HEK293 (cell line): ENCODE measurements at regions not wholly inside any gene's neighbourhood (a gene's known extent, or its start where the extent isn't known, plus 50 kb on each side); places are given as distances from the start of the nearest gene placed in this dataset.

Source experiments
- CTCF ChIA-PET: fragments of 350-600 bp; formaldehyde crosslinking; extraction: SDS; loops from one replicate; lab custom pipeline; 2021; ENCODE audit warnings: antibody characterized with exemption; lab: Yijun Ruan, JAX
- POLR2A ChIA-PET: fragments of 300-600 bp; formaldehyde crosslinking; extraction: SDS; loops from one replicate; lab custom pipeline; 2020; ENCODE audit warnings: antibody characterized with exemption, inconsistent platforms; lab: Yijun Ruan, JAX
- H3K27ac ChIP-seq: fragments of 200-500 bp; sonication (Bioruptor generic); 2 replicates; pipeline ENCODE4 v1.5.1; 2014; ENCODE audit warnings: low read depth, low read length, control low read depth, inconsistent platforms; ENCODE audit errors: extremely low read depth
- H3K36me3 ChIP-seq, 2 experiments: fragments of 200-500 bp in 1 of 2; sonication (Bioruptor generic) in 1 of 2; 1 replicate in 1 of 2; 2 replicates in 1 of 2; pipeline ENCODE4 v1.5.1; 2014 to 2017; ENCODE audit warnings: inconsistent platforms in 2 of 2, low read length in 2 of 2; ENCODE audit not compliant: control insufficient read depth in 2 of 2, insufficient read depth in 1 of 2
- H3K4me1 ChIP-seq: fragments of 200-500 bp; sonication (Bioruptor generic); 2 replicates; pipeline ENCODE4 v1.5.1; 2014; ENCODE audit warnings: mild to moderate bottlenecking, low read length, inconsistent platforms; ENCODE audit not compliant: control insufficient read depth, insufficient read depth
- H3K4me3 ChIP-seq: 2 replicates; pipeline ENCODE4 v1.5.1; 2011; ENCODE audit warnings: low read depth, mild to moderate bottlenecking, control low read depth, low read length, moderate library complexity
- H3K9me3 ChIP-seq: fragments of 200-500 bp; sonication (Bioruptor generic); 2 replicates; pipeline ENCODE4 v1.5.1; 2014; ENCODE audit warnings: low read depth, low read length, inconsistent platforms; ENCODE audit not compliant: control insufficient read depth, insufficient read depth
- FEZF1 ChIP-seq: fragments of 450-650 bp; formaldehyde crosslinking; IDR thresholded peaks from 2 replicates; pipeline ENCODE4 v1.5.1; 2016; ENCODE audit warnings: missing biosample characterization, missing genetic modification characterization
- KLF16 ChIP-seq: fragments of 450-650 bp; formaldehyde crosslinking; IDR thresholded peaks from 2 replicates; pipeline ENCODE4 v1.5.1; 2017; ENCODE audit warnings: missing biosample characterization, missing genetic modification characterization
- REPIN1 ChIP-seq: fragments of 450-650 bp; formaldehyde crosslinking; IDR thresholded peaks from 2 replicates; pipeline ENCODE4 v1.5.1; 2017; ENCODE audit warnings: missing biosample characterization, missing genetic modification characterization, low read depth
- SCRT2 ChIP-seq: fragments of 450-650 bp; formaldehyde crosslinking; IDR thresholded peaks from 2 replicates; pipeline ENCODE4 v1.5.1; 2016; ENCODE audit warnings: missing biosample characterization, missing genetic modification characterization
- ZBTB7A ChIP-seq: fragments of 450-650 bp; formaldehyde crosslinking; IDR thresholded peaks from 2 replicates; pipeline ENCODE4 v1.5.1; 2016; ENCODE audit warnings: low read depth, missing biosample characterization, missing genetic modification characterization
- ZNF175 ChIP-seq: fragments of 450-650 bp; formaldehyde crosslinking; IDR thresholded peaks from 2 replicates; pipeline ENCODE4 v1.5.1; 2016; ENCODE audit warnings: missing biosample characterization, missing genetic modification characterization
- ZNF510 ChIP-seq: fragments of 450-650 bp; formaldehyde crosslinking; IDR thresholded peaks from 2 replicates; pipeline ENCODE4 v1.5.1; 2018; ENCODE audit warnings: mild to moderate bottlenecking, missing genetic modification characterization, missing biosample characterization; ENCODE audit not compliant: insufficient replicate concordance
- ZNF544 ChIP-seq: fragments of 450-650 bp; formaldehyde crosslinking; IDR thresholded peaks from 2 replicates; pipeline ENCODE4 v1.5.0; 2017; ENCODE audit warnings: missing biosample characterization, missing genetic modification characterization
- ZNF626 ChIP-seq: fragments of 450-650 bp; sonication (Bioruptor Pico); formaldehyde crosslinking; IDR thresholded peaks from 2 replicates; pipeline ENCODE4 v1.5.1; 2018; ENCODE audit warnings: missing biosample characterization, missing genetic modification characterization, inconsistent platforms
- ZNF776 ChIP-seq: fragments of 450-650 bp; formaldehyde crosslinking; IDR thresholded peaks from 2 replicates; pipeline ENCODE4 v1.5.0; 2017; ENCODE audit warnings: missing biosample characterization, missing genetic modification characterization, borderline replicate concordance
- TF ChIP-seq, protein P1 (sequence below): fragments of 450-650 bp; formaldehyde crosslinking; IDR thresholded peaks from 2 replicates; pipeline ENCODE4 v1.5.1; 2016; ENCODE audit warnings: missing biosample characterization, missing genetic modification characterization, borderline replicate concordance
- TF ChIP-seq, protein P2 (sequence below): fragments of 450-650 bp; formaldehyde crosslinking; IDR thresholded peaks from 2 replicates; pipeline ENCODE4 v1.5.1; 2016; ENCODE audit warnings: missing biosample characterization, missing genetic modification characterization

DNA sequence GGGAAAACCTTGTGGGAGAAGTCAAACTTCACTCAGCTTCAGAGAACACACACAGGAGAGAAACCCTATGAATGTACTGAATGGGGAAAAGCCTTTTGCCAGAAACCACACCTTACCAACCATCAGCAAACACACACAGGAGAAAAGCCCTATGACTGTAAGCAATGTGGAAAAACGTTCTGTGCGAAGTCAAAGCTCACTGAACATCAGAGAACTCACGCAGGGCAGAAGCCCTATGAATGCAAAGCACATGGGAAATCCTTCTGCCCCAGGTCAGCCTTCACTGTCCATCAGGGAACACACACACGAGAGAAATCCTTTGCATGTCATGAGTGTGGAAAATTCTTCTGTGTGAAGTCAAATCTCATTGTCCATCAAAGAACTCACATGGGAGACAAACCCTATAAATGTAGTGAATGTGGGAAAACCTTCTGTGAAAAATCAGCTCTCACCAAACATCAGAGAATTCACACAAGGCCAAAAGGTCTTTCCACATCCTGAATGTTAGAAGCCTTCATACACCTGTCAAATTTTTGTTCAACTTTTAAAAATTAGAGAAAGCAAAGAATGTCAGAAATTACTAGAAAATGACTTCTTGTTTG lies 199.4 kb downstream of the SMIM20 start (continued):
- no peak for TF ChIP-seq ZBTB7A

DNA sequence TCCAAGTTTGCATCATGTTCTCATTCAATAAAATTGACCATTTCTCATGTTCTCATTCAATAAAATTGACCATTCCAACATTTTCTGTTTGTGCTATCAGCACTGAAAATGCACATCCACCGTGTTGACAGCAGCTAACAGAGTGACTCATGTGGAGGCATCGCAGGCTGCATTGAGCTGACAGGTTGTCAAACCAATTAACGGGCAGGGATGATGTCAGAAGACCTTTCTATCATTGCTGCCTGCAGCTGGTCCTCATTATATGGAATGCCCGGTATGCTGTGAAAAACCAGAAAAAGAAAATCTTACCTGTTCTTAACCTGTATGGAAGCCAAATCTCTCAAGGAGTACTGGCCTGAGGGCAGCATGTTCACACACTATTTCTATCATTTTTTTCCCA lies 202.0 kb downstream of the SMIM20 start:
- no peak overlapping the region for H3K4me3 ChIP-seq
- no peaks in the 10 kb centered on the region for H3K4me1 ChIP-seq
- H3K36me3 ChIP-seq: no peaks in the 10 kb centered on the region
- no peaks in the 10 kb centered on the region for H3K9me3 ChIP-seq
- POLR2A ChIA-PET: interaction anchor here (0.7 kb wide), 1 partner anchor 1047 kb away, joined by 3 read pairs; no protein-coding TSS in a partner anchor
- peak; percentile 50 for TF ChIP-seq SCRT2
- TF ChIP-seq, protein P1, sequence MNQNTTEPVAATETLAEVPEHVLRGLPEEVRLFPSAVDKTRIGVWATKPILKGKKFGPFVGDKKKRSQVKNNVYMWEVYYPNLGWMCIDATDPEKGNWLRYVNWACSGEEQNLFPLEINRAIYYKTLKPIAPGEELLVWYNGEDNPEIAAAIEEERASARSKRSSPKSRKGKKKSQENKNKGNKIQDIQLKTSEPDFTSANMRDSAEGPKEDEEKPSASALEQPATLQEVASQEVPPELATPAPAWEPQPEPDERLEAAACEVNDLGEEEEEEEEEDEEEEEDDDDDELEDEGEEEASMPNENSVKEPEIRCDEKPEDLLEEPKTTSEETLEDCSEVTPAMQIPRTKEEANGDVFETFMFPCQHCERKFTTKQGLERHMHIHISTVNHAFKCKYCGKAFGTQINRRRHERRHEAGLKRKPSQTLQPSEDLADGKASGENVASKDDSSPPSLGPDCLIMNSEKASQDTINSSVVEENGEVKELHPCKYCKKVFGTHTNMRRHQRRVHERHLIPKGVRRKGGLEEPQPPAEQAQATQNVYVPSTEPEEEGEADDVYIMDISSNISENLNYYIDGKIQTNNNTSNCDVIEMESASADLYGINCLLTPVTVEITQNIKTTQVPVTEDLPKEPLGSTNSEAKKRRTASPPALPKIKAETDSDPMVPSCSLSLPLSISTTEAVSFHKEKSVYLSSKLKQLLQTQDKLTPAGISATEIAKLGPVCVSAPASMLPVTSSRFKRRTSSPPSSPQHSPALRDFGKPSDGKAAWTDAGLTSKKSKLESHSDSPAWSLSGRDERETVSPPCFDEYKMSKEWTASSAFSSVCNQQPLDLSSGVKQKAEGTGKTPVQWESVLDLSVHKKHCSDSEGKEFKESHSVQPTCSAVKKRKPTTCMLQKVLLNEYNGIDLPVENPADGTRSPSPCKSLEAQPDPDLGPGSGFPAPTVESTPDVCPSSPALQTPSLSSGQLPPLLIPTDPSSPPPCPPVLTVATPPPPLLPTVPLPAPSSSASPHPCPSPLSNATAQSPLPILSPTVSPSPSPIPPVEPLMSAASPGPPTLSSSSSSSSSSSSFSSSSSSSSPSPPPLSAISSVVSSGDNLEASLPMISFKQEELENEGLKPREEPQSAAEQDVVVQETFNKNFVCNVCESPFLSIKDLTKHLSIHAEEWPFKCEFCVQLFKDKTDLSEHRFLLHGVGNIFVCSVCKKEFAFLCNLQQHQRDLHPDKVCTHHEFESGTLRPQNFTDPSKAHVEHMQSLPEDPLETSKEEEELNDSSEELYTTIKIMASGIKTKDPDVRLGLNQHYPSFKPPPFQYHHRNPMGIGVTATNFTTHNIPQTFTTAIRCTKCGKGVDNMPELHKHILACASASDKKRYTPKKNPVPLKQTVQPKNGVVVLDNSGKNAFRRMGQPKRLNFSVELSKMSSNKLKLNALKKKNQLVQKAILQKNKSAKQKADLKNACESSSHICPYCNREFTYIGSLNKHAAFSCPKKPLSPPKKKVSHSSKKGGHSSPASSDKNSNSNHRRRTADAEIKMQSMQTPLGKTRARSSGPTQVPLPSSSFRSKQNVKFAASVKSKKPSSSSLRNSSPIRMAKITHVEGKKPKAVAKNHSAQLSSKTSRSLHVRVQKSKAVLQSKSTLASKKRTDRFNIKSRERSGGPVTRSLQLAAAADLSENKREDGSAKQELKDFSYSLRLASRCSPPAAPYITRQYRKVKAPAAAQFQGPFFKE (tag by site-specific recombination): no peak
- TF ChIP-seq FEZF1 (tag by site-specific recombination): peak; percentile 90
- no peak overlapping the region for H3K27ac ChIP-seq
- CTCF ChIA-PET: interaction anchor here (0.9 kb wide), 1 partner anchor 9 kb away, joined by 4 read pairs; no protein-coding TSS in a partner anchor

DNA sequence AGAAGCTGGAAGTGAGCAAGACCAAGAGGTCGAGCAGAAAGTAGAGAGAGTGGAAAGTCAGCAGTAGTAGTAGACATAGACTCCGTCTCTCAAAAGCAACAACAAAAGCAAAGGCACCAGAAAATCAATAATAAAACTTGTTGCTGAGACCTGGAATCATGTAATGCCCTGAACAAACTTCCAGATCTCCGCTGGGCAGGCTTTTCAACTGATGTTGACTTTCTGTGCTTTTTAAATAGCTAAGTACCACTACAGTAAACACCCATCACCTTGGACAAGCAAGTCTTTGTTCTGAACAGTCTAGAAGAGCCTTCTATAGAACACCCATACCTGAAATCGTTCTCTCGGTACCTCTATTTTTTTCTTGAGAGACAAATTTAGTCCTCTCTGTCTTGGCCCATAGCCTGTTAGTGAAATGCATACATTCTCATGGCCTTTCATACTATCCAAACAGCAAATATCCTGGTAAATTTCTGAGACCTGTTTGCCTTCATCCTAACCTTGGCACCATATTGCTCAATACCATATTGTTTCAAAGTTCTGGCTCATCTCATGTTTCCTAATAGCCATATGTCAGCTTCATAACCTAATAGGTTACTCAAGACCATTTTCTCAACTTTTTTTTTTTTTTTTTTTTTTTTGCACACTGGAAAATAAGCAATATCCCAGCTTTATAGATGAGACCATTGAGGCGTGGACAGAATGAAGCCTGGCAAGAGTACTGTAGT lies 200.6 kb upstream of the RBPJ start:
- ChIA-PET POLR2A (no interaction called here), CTCF (interaction anchor here (0.6 kb wide), 2 partner anchors 13 to 40 kb away, joined by 3 read pairs; no protein-coding TSS in a partner anchor)
- H3K27ac ChIP-seq: no peak overlapping the region
- H3K4me3 ChIP-seq: no peak overlapping the region
- H3K4me1 ChIP-seq: no peaks in the 10 kb centered on the region
- no peaks in the 10 kb centered on the region for H3K36me3 ChIP-seq
- no peaks in the 10 kb centered on the region for H3K9me3 ChIP-seq
- no peak for TF ChIP-seq ZNF544 (tag by site-specific recombination)
- no peak for TF ChIP-seq ZNF175
- TF ChIP-seq ZNF510 (tag by site-specific recombination): no peak
- TF ChIP-seq, protein P2, sequence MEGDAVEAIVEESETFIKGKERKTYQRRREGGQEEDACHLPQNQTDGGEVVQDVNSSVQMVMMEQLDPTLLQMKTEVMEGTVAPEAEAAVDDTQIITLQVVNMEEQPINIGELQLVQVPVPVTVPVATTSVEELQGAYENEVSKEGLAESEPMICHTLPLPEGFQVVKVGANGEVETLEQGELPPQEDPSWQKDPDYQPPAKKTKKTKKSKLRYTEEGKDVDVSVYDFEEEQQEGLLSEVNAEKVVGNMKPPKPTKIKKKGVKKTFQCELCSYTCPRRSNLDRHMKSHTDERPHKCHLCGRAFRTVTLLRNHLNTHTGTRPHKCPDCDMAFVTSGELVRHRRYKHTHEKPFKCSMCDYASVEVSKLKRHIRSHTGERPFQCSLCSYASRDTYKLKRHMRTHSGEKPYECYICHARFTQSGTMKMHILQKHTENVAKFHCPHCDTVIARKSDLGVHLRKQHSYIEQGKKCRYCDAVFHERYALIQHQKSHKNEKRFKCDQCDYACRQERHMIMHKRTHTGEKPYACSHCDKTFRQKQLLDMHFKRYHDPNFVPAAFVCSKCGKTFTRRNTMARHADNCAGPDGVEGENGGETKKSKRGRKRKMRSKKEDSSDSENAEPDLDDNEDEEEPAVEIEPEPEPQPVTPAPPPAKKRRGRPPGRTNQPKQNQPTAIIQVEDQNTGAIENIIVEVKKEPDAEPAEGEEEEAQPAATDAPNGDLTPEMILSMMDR (tag by site-specific recombination): no peak
- no peak for TF ChIP-seq ZNF626 (tag by site-specific recombination)
- no peak for TF ChIP-seq ZNF776
- TF ChIP-seq REPIN1 (tag by site-specific recombination): no peak
- no peak for TF ChIP-seq KLF16
